Suprapubic skin (tissue), 4 donors: ENCODE measurements at regions not wholly inside any gene's neighbourhood (a gene's known extent, or its start where the extent isn't known, plus 50 kb on each side); places are given as distances from the start of the nearest gene placed in this dataset.

Source experiments
- CTCF ChIP-seq, 2 donors: fragments of 200-600 bp in 1 of 2; fragments of 450-650 bp in 1 of 2; sonication (generic) in 1 of 2; IDR thresholded peaks; one replicate each; pipeline ENCODE4 v1.5.1; 2016 to 2019; ENCODE audit warnings: antibody characterized with exemption in 2 of 2, mild to moderate bottlenecking in 1 of 2, moderate library complexity in 1 of 2
- POLR2A ChIP-seq, 2 donors: fragments of 450-650 bp; IDR thresholded peaks; one replicate each; pipeline ENCODE4 v1.6.1; 2017; ENCODE audit warnings: antibody characterized with exemption in 2 of 2, mild to moderate bottlenecking in 2 of 2, moderate library complexity in 2 of 2
- POLR2AphosphoS5 ChIP-seq, 3 donors: sonication (generic); formaldehyde crosslinking; IDR thresholded peaks; one replicate each; pipeline ENCODE4 v1.6.1; 2017; ENCODE audit warnings: antibody characterized with exemption in 3 of 3

GRCh38 chr5:91494447-91494996 lies 111.4 kb upstream of the ARRDC3 start:
- TF ChIP-seq CTCF (IDR thresholded peaks at IDR 0.05) (no peak), POLR2A (IDR thresholded peaks at IDR 0.05) (no peak), POLR2AphosphoS5 (IDR thresholded peaks at IDR 0.05) (no peak)
